ENCODE measurements at regions not wholly inside any gene's neighbourhood (a gene's known extent, or its start where the extent isn't known, plus 50 kb on each side); places are given as distances from the start of the nearest gene placed in this dataset.

GRCh38 chr14:101108579-101109346, 205.2 kb upstream of the RTL1 start:
- no peak for TF ChIP-seq POLR2AphosphoS5 (IDR thresholded peaks at IDR 0.05; ENCODE audit: low read depth, low read length)
- TF ChIP-seq POLR2A (IDR thresholded peaks at IDR 0.05; ENCODE audit: low read depth, low read length) = no peak

Data from GM12892 (cell line).